ENCODE measurements at regions not wholly inside any gene's neighbourhood (a gene's known extent, or its start where the extent isn't known, plus 50 kb on each side); places are given as distances from the start of the nearest gene placed in this dataset.

GRCh38 chr20:60570481-60571277 is 612.5 kb downstream of the CDH26 start:
- no peak for DNase-seq (ENCODE audit: low read depth in 2 of 2)

DNA sequence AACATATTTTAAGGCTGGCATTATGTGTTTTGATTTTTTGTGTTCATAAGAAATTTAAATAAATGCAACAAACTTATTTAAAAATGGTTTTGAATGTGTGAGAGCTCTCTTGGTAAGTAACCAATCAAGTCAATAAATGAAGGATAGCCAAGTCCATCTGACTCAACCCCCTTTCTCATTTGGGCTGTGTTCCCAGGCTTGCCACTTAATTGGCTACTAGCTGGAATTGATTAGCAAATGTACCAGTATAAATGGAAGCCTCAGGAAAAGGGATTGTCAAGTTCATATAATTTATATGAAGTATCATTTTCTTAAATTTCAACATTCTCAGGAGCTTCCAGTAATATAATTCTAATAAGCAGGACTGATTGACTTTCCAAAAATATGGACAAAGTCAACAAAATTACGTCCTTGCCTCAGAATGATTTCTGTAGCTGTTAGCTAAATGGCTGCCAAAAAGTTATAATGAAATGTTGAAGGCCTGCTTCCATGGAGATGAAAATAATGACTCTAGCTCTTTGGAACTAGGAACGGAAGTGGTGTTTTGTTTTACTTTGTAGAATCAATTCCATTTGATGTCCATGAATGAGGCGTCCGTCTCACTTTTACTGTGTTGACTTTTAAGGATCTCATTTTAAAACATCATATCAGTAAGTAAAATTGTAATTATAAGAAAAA is 614.9 kb downstream of the CDH26 start:
- no peak for DNase-seq (ENCODE audit: low read depth in 2 of 2)

DNA sequence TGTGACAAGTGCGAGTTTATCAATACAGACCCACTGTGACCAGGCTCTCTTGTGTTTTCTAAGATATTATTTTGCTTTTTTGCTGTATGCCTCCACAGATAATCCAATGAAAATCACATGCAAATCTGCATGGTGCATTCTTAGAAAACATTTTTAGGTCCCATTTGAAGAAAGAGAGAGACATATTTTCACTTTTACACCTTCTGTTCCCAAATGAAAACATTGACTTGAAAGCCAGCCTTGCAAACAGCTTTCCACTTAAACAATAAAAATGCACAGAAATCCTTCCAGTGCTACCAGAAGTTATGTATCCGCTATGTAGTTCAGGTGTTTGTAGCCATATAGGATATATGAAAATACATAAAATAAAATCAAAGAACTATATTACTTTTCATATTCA is 618.0 kb downstream of the CDH26 start:
- DNase-seq (ENCODE audit: low read depth in 2 of 2), result no peak

DNA sequence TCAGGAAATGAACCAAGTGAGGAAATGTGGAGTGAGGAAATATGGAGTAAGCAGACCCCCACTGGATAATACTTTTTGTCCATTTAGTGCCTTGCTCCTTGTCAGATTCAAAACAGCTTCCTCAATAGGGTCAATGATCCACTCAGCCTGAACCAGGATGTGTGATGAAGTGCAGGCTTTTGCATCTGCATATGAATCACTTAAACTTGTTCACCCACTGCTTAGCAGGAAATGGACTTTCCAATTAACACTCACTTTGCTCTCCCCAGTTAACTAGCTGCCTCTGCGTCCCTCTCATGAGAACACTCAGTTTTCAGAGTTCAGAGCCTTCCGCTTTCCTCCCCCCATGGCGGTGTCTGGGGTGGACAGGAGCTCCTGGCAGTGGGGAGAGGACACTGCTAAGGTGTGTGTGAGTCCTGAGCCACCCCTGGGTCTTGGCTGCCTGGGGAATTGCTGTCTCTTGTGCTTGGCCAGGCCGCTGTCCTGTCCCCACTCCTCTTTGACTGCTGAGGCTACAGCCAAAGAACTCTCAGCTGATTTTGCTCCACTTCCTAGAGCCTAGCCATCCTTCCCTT is 621.8 kb downstream of the CDH26 start:
- DNase-seq (ENCODE audit: low read depth in 2 of 2), result no peak

- no peak for DNase-seq (ENCODE audit: low read depth in 2 of 2)
These were observed 623.4 kb downstream of the CDH26 start for GRCh38 chr20:60581606-60582115.

- no peak for DNase-seq (ENCODE audit: low read depth in 2 of 2)
These were observed 625.5 kb downstream of the CDH26 start for GRCh38 chr20:60583741-60584140.

DNA sequence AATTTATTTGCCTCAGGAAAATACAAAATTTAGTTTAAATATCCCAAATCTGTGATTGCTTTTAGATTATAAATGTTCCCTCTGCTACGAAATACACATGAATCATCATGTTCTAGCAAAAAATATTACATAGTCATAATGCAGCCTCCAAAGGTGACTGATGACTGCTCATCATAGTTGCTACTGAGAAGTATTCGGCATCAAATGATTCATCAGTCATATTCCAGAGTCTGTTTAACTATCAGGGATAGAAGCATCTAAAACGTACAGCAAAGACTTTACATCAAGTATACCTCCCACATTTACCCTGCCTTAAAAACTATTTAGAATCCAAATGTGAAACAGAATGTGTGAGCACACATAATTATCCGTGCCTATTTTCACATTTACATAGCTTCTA is 626.0 kb downstream of the CDH26 start:
- DNase-seq (ENCODE audit: low read depth in 2 of 2), result no peak

DNA sequence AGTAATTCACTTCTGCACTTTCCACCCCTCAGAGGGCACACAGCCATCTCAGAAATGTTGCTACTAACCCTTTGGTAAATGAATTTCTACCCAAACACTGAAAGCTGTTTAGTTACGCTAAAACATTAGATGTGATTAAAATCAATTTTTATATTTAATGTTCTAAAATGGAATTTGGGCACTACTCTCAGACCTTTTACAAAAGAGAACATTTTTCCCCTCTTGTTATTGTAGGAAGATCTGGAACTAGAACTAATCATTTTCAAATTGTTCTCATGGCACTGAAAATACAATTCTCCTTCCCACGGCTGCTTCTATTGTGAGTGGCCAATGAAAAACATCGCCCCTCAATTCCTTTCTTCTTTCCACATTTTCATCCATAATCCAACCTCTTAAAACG is 627.4 kb downstream of the CDH26 start:
- DNase-seq (ENCODE audit: low read depth in 2 of 2), result no peak

DNA sequence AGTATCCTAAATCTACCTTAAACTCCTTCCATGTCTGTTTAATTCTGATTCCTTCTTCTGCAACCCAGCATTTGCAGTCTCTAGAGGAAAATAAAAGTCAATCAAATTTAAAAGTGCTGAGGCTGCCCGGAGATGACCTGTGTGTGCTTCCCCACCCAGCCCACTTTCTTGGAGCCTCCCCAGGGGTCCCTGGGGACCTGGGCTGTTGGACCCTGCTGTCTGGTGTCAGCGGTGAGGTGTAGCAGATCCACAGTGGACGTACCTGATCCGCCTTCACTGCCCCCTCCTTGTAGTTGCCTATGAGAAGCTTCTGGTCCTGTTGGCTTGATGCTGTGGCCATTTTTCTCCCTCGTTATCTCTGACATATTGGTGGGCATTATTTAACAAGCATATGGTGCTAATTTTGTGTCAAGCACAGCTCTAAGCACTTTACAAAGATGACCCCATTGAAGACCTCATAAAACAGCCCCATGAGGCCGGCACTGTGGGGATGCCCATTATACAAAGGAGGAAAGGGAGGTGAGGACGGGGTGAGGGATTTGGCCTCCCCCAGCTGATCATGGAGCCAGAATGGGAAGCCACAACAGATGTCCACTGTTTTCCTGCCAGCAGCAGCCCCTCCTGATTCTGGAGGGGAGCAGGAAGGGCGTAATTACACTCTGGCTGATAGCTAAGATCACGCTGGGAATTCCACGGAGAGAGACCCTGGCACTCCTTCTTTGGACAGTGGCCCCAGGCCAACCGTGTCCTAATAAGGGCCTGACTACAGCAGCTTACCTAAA is 628.2 kb downstream of the CDH26 start:
- DNase-seq (ENCODE audit: low read depth in 2 of 2), result no peak

DNA sequence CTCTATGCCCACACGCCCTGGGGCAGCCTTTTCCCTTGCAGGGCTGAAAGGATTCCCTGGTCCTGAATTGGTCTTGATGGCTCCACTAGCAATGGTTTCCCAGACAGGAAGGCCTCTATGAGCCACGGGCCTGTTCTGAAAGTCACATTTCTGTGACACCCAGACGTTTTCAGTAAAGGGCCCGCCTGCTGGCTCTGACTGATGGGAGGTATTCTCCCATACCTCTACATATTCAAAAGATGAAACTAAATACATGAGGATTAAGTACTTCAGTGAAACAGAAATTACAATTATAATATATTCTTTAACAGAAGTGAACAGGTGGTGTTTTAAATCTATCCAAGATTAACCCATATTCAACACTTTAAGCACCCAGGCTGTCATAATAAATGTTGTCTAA is 629.8 kb downstream of the CDH26 start:
- DNase-seq (ENCODE audit: low read depth in 2 of 2), result no peak

- DNase-seq (ENCODE audit: low read depth in 2 of 2), result no peak
These were observed 631.4 kb downstream of the CDH26 start for GRCh38 chr20:60589623-60590022.

- no peak for DNase-seq (ENCODE audit: low read depth in 2 of 2)
These were observed 633.1 kb downstream of the CDH26 start for GRCh38 chr20:60591172-60591799.

DNA sequence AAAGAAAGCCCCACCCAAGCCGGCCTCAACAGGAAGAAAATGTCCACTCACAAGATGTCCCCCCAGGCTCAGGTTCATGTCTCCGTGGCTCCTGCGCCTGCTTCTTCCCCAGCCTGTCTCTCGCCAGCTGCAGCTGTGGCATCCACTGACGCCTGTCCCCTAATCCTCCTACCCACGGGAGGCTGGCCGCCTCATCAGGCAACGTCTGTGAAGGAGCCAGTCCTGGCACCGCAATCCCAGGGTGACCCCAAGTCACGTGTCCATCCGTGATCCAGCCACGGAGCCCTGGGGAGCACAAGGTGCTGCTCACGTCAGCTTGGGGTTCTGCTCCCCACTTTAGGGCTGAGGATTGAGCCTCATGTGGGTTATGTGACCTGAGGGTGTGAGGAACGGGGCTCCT is 640.3 kb downstream of the CDH26 start:
- no peak for DNase-seq (ENCODE audit: low read depth in 2 of 2)

GRCh38 chr20:60599381-60599780 is 641.2 kb downstream of the CDH26 start:
- DNase-seq (ENCODE audit: low read depth in 2 of 2), result no peak

DNA sequence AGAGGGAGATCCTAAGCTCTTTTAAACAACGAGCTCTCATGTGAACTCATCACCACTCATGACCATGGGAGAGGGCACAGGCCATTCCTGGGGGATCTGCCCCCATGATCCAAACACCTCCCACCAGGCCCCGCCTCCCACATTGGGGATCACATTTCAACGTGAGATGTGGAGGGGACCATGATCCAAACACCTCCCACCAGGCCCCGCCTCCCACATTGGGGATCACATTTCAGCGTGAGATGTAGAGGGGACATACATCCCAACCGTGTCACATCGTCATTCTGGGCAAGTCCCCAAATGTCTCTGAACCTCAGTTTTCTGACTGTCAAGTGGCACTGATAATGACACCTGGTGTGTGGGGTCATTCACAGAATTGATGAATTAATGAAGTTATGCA is 641.8 kb downstream of the CDH26 start:
- no peak for DNase-seq (ENCODE audit: low read depth in 2 of 2)

- DNase-seq (ENCODE audit: low read depth in 2 of 2), result no peak
These were observed 628.0 kb upstream of the CDH4 start for GRCh38 chr20:60624066-60624465.

DNA sequence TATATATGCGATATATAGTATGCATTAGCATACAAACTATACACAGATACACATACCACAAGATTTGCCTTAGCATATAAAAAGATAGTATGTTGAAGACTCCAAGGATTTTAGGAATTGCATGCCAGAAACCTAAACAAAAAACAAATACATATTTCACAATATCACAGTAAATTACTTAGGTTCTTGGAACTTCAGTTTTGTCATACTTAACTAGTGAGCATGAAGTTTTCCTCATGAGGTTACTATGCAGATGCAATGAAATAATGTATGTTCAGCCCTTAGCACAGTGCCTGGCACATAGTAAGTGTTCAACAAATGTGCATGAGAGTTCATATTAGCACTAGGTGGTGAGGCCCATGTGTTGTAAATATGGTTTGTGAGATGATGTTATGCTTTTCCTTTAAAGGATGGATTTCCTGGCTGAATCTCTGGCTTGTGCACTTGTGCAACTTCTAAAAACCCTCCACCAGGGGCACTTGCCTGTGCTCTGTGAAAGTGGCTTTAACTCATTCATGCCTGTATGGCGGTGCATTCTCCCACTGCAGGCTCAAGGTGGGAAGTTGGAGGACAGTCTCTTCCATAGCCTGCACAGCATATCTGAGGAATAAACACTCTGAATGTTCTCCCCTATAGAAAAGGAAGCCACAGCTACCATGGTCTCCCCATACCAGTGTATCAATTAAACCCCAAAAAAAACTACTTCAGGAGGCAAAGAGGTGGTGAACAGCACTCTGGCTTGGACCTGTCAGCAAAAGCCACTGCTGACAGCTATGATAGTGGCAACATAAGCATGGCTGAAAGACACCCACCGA is 624.1 kb upstream of the CDH4 start:
- no peak for DNase-seq (ENCODE audit: low read depth in 2 of 2)

- DNase-seq (ENCODE audit: low read depth in 2 of 2), result no peak
These were observed 623.3 kb upstream of the CDH4 start for GRCh38 chr20:60628749-60629148.

DNA sequence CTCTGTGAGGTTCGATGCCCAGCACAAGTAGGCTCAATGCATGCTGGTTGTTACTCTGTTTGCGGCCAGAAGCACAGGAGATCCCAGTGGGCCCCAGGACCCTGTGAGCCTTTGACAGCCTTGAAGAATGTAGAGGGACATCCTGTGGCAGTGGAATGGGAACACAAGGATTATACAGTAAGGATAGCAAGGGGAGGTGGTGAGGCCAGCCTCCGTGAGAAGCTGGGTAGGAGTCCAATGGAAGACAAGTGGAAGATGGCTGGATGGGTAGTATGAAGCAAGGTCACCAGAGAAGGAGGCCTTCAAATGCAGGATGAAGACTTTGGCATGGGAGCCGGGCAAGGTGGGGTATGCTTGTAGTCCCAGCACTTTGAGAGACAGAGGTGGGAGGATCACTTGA is 622.9 kb upstream of the CDH4 start:
- no peak for DNase-seq (ENCODE audit: low read depth in 2 of 2)

GRCh38 chr20:60630609-60631008 is 621.5 kb upstream of the CDH4 start:
- DNase-seq (ENCODE audit: low read depth in 2 of 2), result no peak
